ENCODE measurements at regions not wholly inside any gene's neighbourhood (a gene's known extent, or its start where the extent isn't known, plus 50 kb on each side); places are given as distances from the start of the nearest gene placed in this dataset.
"Not testable (repeated sequence)": the region's sequence is repeated elsewhere in the genome, so short reads cannot be mapped to it uniquely, and the experiment has no call there.

GRCh38 chr4:11072463-11072862, 356.2 kb downstream of the HS3ST1 start:
- TF ChIP-seq, protein P1, sequence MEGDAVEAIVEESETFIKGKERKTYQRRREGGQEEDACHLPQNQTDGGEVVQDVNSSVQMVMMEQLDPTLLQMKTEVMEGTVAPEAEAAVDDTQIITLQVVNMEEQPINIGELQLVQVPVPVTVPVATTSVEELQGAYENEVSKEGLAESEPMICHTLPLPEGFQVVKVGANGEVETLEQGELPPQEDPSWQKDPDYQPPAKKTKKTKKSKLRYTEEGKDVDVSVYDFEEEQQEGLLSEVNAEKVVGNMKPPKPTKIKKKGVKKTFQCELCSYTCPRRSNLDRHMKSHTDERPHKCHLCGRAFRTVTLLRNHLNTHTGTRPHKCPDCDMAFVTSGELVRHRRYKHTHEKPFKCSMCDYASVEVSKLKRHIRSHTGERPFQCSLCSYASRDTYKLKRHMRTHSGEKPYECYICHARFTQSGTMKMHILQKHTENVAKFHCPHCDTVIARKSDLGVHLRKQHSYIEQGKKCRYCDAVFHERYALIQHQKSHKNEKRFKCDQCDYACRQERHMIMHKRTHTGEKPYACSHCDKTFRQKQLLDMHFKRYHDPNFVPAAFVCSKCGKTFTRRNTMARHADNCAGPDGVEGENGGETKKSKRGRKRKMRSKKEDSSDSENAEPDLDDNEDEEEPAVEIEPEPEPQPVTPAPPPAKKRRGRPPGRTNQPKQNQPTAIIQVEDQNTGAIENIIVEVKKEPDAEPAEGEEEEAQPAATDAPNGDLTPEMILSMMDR (IDR thresholded peaks at IDR 0.05; ENCODE audit: borderline replicate concordance, insufficient read depth, low read depth, low read length) = no peak
- H3K4me3 ChIP-seq (ENCODE audit: low read depth, low read length) = no peak overlapping the region

- TF ChIP-seq, protein P1 (IDR thresholded peaks at IDR 0.05; ENCODE audit: borderline replicate concordance, insufficient read depth, low read depth, low read length) = no peak
These were observed 357.9 kb downstream of the HS3ST1 start for GRCh38 chr4:11070813-11071212.

GRCh38 chr4:11069581-11070211, 359.0 kb downstream of the HS3ST1 start:
- TF ChIP-seq, protein P1 (IDR thresholded peaks at IDR 0.05; ENCODE audit: borderline replicate concordance, insufficient read depth, low read depth, low read length) = no peak
- H3K4me3 ChIP-seq (ENCODE audit: low read depth, low read length) = no peak overlapping the region

More at GRCh38 chr4:11070813-11071212, 357.9 kb downstream of the HS3ST1 start:
- H3K4me3 ChIP-seq (ENCODE audit: low read depth, low read length) = no peak overlapping the region

DNA sequence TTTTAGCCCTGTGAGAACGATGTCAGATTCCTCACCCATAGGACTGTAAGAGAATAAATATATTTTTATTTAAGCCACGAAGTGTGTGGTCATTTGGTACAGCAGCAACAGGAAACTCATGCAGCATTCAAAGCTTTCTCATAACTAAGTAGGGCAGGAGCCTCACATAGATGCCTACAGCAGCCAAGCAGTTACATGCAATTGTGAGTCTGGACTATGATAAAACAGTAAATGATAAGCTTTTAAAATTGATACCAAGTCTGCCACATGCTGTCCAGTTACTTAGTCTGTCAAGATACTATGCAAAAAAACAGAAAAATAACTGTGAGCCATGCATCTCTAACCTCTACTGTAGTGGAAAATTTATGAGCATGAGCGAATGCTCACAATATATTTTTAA, 359.6 kb downstream of the HS3ST1 start:
- TF ChIP-seq, protein P1 (IDR thresholded peaks at IDR 0.05; ENCODE audit: borderline replicate concordance, insufficient read depth, low read depth, low read length) = no peak
- no peak overlapping the region for H3K4me3 ChIP-seq (ENCODE audit: low read depth, low read length)

- not testable (repeated sequence) for H3K4me3 ChIP-seq (ENCODE audit: low read depth, low read length)
These were observed 362.1 kb downstream of the HS3ST1 start for GRCh38 chr4:11066584-11066983.

DNA sequence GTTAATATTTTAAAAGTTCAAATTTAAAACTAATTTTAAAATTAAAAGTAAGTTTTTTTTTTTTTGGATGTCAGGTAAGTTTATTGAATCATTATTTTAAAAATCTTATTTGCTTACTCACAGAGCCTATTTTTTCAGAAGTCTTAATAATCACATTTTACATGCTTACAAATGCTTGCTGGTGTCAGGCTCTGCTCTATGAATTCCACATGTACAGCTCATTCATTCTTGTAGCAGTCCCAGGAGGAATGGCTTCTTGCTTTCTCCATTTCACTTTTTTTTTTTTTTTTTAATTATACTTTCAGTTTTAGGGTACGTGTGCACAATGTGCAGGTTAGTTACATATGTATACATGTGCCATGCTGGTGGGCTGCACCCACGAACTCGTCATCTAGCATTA, 368.1 kb downstream of the HS3ST1 start:
- H3K4me3 ChIP-seq (ENCODE audit: low read depth, low read length) = not testable (repeated sequence)

DNA sequence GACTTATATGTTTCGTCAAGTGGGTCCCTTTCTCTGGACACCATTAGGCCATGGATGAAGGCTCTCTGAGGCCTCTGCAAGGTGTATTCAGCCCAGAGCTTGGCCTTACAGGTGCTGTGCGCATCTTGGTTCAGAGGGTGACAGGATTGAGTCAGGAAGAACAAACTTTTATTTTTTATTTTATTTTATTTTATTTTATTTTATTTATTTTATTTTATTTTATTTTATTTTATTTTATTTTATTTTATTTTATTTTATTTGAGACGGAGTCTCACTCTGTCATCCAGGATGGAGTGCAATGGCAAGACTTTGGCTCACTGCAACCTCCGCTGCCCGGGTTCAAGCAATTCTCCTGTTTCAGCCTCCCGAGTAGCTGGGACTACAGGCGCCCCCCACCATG, 370.4 kb upstream of the CLNK start:
- H3K4me3 ChIP-seq (ENCODE audit: low read depth, low read length) = not testable (repeated sequence)

DNA sequence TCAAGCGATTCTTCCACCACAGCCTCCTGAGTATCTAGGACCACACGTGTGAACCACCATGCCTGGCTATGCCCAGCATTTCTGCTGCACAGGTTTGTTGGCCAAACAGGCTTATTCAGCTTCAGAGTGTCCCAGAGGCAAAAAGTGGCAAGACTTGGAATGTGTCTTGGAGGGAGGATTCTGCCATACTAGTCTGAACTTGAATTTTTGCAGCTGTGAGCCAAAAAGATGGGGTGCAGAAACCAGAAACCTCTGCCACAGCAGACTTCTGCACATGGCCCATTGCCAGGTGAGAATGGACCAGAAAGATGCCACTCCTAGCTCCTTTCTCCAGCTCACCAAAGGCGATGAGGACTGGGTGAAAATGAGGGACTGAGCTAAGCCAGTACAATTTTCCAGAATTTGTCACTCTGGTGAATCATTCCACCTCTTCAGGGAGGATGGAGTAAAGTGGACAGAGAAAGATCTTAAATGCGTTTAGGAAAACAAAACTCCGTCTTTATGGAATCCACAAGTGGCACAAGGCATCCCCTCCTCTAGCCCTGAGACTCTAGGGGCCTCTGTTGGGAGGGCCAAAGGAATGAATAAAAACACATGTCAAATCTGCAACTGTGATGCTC, 369.1 kb upstream of the CLNK start:
- TF ChIP-seq, protein P1 (IDR thresholded peaks at IDR 0.05; ENCODE audit: borderline replicate concordance, insufficient read depth, low read depth, low read length) = no peak
- H3K4me3 ChIP-seq (ENCODE audit: low read depth, low read length) = no peak overlapping the region

- TF ChIP-seq, protein P1 (IDR thresholded peaks at IDR 0.05; ENCODE audit: borderline replicate concordance, insufficient read depth, low read depth, low read length) = no peak
- H3K4me3 ChIP-seq (ENCODE audit: low read depth, low read length) = no peak overlapping the region
These were observed 366.6 kb upstream of the CLNK start for GRCh38 chr4:11051181-11051580.

Data from GM12875 (cell line).